Naive thymus-derived CD8-positive, alpha-beta T cell (primary cell): ENCODE measurements at regions not wholly inside any gene's neighbourhood (a gene's known extent, or its start where the extent isn't known, plus 50 kb on each side); places are given as distances from the start of the nearest gene placed in this dataset.
"Not testable (repeated sequence)": the region's sequence is repeated elsewhere in the genome, so short reads cannot be mapped to it uniquely, and the experiment has no call there.

Source experiments
- ATAC-seq, 2 donors: fragments of 150-1000 bp; cut with Tn5 transposase in 1 of 2; sonication (Bioruptor Pico), chemical (Tn5 transposase) in 1 of 2; 1 replicate in 1 of 2; 2 replicates in 1 of 2; pipeline ENCODE4 v1.10.0; 2021; ENCODE audit warnings: mild to moderate bottlenecking in 2 of 2, moderate library complexity in 2 of 2
- POLR2A ChIA-PET: fragments of 350-600 bp; sonication (Branson Sonifier 250); formaldehyde crosslinking; loops from one replicate; lab custom pipeline; 2021; ENCODE audit warnings: antibody characterized with exemption; lab: Charles Lee
- DNase-seq, 10 donors: peaks; one replicate each; pipeline versions ENCODE4 v3.0.0 to v3.0.0-alpha.2; 2020 to 2022
- H3K27ac Mint-ChIP-seq, 10 donors: one replicate each; pipeline ENCODE4 v1.8.0; 2020 to 2022; ENCODE audit warnings: mild to moderate bottlenecking in 10 of 10, mixed read lengths in 10 of 10, moderate library complexity in 4 of 10, inconsistent platforms in 1 of 10
- H3K27me3 Mint-ChIP-seq, 5 donors: one replicate each; pipeline ENCODE4 v1.8.0; 2021 to 2022; ENCODE audit warnings: mixed read lengths in 5 of 5
- H3K36me3 Mint-ChIP-seq, 3 donors: one replicate each; pipeline ENCODE4 v1.8.0; 2020 to 2022; ENCODE audit warnings: mixed read lengths in 3 of 3, mild to moderate bottlenecking in 2 of 3, inconsistent platforms in 1 of 3
- H3K4me1 Mint-ChIP-seq, 4 donors: one replicate each; pipeline ENCODE4 v1.8.0; 2021 to 2022; ENCODE audit warnings: mixed read lengths in 4 of 4
- H3K4me3 Mint-ChIP-seq, 10 donors: one replicate each; pipeline ENCODE4 v1.8.0; 2020 to 2022; ENCODE audit warnings: mild to moderate bottlenecking in 10 of 10, mixed read lengths in 10 of 10, moderate library complexity in 6 of 10, inconsistent platforms in 1 of 10
- H3K9me3 Mint-ChIP-seq, 9 donors: one replicate each; pipeline ENCODE4 v1.8.0; 2020 to 2022; ENCODE audit warnings: mixed read lengths in 9 of 9, mild to moderate bottlenecking in 3 of 9, inconsistent platforms in 1 of 9, moderate library complexity in 1 of 9

DNA sequence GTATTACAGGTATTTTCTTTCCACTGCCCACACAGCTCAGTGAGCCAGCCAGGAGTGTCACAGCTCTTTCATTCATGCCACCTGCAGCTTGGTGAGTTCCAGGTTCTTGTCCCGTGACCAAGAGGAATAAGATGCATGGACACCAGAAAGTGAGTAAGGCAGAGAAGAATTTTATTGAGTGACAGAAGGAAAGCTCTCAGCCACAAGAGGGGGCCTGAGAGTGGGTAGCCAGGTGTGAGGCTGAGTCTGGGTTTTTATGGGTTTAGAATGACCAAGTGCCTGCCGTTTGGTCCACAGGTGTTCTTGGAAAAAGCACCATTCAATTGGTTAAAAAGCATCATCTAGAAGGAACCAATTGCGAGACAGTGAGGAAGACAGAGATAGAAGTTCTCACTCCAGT, 1097.1 kb upstream of the SLC39A10 start:
- POLR2A ChIA-PET = no interaction called here
- no peak for ATAC-seq
- peaks cover 0 to 2% (median 0%) of the 10 kb centered on the region in 5 donors for H3K27me3 Mint-ChIP-seq

DNA sequence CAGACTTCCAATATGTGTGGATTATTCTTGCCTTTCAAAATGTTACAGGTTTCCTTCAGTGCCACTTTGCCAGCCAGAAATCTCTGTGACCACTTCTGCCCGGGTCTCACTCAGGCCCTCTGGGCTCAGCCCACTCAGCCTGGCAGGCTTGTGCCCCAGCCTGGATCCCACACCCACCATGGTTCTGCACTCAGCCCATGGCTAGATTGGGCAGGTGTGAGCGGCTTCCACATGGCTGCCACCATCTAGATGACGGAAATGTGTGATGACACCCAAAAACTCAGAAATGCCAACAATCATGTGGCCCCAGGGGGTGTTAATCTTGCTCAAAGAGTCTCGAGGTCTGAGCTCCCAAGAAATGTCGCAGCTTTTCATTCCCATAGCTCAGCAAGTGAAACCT, 1097.5 kb upstream of the SLC39A10 start:
- POLR2A ChIA-PET = no interaction called here
- peaks cover 0 to 2% (median 0%) of the 10 kb centered on the region in 5 donors for H3K27me3 Mint-ChIP-seq
- H3K4me1 Mint-ChIP-seq = no peaks in the 10 kb centered on the region
- H3K9me3 Mint-ChIP-seq = peaks cover 0 to 3% (median 0%) of the 10 kb centered on the region in 9 donors
- H3K4me3 Mint-ChIP-seq = no peak overlapping the region
- no peak for DNase-seq
- ATAC-seq = no peak
- H3K36me3 Mint-ChIP-seq = no peaks in the 10 kb centered on the region
- H3K27ac Mint-ChIP-seq = no peak overlapping the region

More for the DNA sequence above, 1097.1 kb upstream of the SLC39A10 start:
- Mint-ChIP-seq H3K9me3 (peaks cover 0 to 3% (median 0%) of the 10 kb centered on the region in 9 donors), H3K27ac (no peak overlapping the region), H3K36me3 (no peaks in the 10 kb centered on the region), H3K4me1 (no peaks in the 10 kb centered on the region), H3K4me3 (no peak overlapping the region)
- DNase-seq = no peak

- no peak overlapping the region for H3K27ac Mint-ChIP-seq
- H3K4me1 Mint-ChIP-seq = no peaks in the 10 kb centered on the region
- no peaks in the 10 kb centered on the region for H3K36me3 Mint-ChIP-seq
- H3K4me3 Mint-ChIP-seq = no peak overlapping the region
- no peak for ATAC-seq
- POLR2A ChIA-PET = no interaction called here
- peaks cover 0 to 3% (median 0%) of the 10 kb centered on the region in 9 donors for H3K9me3 Mint-ChIP-seq
- DNase-seq = no peak
- H3K27me3 Mint-ChIP-seq = peaks cover 0 to 4% (median 1%) of the 10 kb centered on the region in 5 donors
These were observed 1099.0 kb upstream of the SLC39A10 start for GRCh38 chr2:194557993-194558392.

- DNase-seq (no peak), ATAC-seq (no peak)
- POLR2A ChIA-PET = no interaction called here
- H3K27me3 Mint-ChIP-seq = peaks cover 0 to 4% (median 0%) of the 10 kb centered on the region in 5 donors
- H3K9me3 Mint-ChIP-seq = no peaks in the 10 kb centered on the region
- H3K4me1 Mint-ChIP-seq = no peaks in the 10 kb centered on the region
- no peak overlapping the region for H3K27ac Mint-ChIP-seq
- no peak overlapping the region for H3K4me3 Mint-ChIP-seq
- H3K36me3 Mint-ChIP-seq = no peaks in the 10 kb centered on the region
These were observed 1100.4 kb upstream of the SLC39A10 start for GRCh38 chr2:194556629-194557028.

DNA sequence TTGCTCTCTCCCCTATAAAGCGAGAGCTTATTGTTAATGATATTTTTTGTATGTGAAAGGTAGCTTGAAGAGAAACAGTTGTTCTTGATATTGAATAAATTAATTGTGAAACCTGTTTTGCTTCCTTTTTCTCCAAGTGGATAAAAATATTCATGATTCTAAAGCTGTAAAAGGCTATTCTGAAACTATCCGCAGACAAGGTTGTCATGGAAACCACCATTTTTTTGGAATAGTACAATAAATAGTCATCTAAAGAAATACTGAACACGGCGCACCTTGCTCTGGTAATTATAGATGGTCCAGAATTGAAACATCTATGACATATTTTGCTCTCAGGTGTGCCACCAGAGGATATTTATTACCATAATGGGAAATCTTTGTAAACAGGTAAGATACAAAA, 1103.0 kb upstream of the SLC39A10 start:
- H3K9me3 Mint-ChIP-seq = no peaks in the 10 kb centered on the region
- POLR2A ChIA-PET = no interaction called here
- ATAC-seq = no peak
- H3K36me3 Mint-ChIP-seq = no peaks in the 10 kb centered on the region
- no peak overlapping the region for H3K27ac Mint-ChIP-seq
- no peaks in the 10 kb centered on the region for H3K4me1 Mint-ChIP-seq
- no peak overlapping the region for H3K4me3 Mint-ChIP-seq
- peaks cover 0 to 4% (median 0%) of the 10 kb centered on the region in 5 donors for H3K27me3 Mint-ChIP-seq
- no peak for DNase-seq

- Mint-ChIP-seq H3K4me1 (no peaks in the 10 kb centered on the region), H3K9me3 (no peaks in the 10 kb centered on the region), H3K27ac (no peak overlapping the region), H3K36me3 (no peaks in the 10 kb centered on the region), H3K27me3 (peaks cover 0 to 4% (median 0%) of the 10 kb centered on the region in 5 donors), H3K4me3 (no peak overlapping the region)
- ATAC-seq (no peak), DNase-seq (no peak)
- POLR2A ChIA-PET = no interaction called here
These were observed 1106.3 kb upstream of the SLC39A10 start for GRCh38 chr2:194550702-194551101.

GRCh38 chr2:194549387-194549786, 1107.6 kb upstream of the SLC39A10 start:
- POLR2A ChIA-PET = no interaction called here
- Mint-ChIP-seq H3K4me1 (no peaks in the 10 kb centered on the region), H3K36me3 (no peaks in the 10 kb centered on the region), H3K9me3 (no peaks in the 10 kb centered on the region), H3K27me3 (peaks cover 0 to 4% (median 0%) of the 10 kb centered on the region in 5 donors), H3K4me3 (no peak overlapping the region), H3K27ac (no peak overlapping the region)
- DNase-seq = no peak
- no peak for ATAC-seq

DNA sequence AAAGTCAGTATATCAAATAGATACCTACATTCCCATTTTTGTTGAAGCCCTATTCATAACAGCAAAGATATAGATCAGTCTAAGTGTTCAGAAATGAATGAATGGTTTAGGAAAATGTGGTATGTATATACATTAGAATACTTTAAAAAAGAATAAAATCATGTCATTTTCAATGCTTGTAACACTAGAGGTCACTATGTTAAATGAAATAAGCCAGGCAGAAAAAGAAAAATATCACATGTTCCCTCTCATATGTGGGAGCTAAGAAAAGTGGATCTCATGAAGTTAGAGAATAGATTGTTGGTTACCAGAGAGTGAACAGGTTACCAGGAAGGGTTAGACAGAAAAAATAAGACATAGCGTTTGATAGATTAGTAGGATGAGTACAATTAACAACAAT, 1111.0 kb upstream of the SLC39A10 start:
- POLR2A ChIA-PET = no interaction called here
- Mint-ChIP-seq H3K4me1 (no peaks in the 10 kb centered on the region), H3K36me3 (peaks cover 0 to 11% (median 2%) of the 10 kb centered on the region in 3 donors), H3K9me3 (peaks cover 0 to 18% (median 0%) of the 10 kb centered on the region in 9 donors), H3K4me3 (no peak overlapping the region), H3K27me3 (peaks cover 0 to 9% (median 1%) of the 10 kb centered on the region in 5 donors), H3K27ac (peak overlapping the region in 1 of 10 donors; percentile 40)
- no peak for DNase-seq
- ATAC-seq = no peak

DNA sequence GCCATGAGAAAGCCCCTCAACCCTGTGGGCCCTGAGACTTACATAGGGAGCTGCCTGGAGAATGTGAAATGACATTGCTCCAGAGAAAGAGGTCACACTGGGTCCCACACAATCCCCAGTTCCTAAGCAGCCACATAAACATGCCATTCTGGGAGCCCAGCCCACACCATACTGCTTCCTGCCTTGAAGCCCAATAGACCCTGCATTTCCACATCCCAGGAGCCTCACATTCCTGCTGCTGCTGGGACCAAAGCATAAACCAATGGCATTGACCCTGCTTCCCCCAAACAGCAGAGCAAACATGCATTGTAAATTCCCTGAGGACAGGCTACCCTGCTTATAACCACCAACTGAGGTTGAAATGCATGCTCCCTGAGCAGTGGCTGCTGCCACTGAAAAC, 1117.6 kb upstream of the SLC39A10 start:
- peaks cover 0 to 11% (median 2%) of the 10 kb centered on the region in 3 donors for H3K36me3 Mint-ChIP-seq
- DNase-seq (no peak), ATAC-seq (no peak)
- peaks cover 0 to 18% (median 3%) of the 10 kb centered on the region in 9 donors for H3K9me3 Mint-ChIP-seq
- no peaks in the 10 kb centered on the region for H3K4me1 Mint-ChIP-seq
- peaks cover 0 to 16% (median 1%) of the 10 kb centered on the region in 5 donors for H3K27me3 Mint-ChIP-seq
- POLR2A ChIA-PET = no interaction called here
- H3K4me3 Mint-ChIP-seq = no peak overlapping the region
- no peak overlapping the region for H3K27ac Mint-ChIP-seq

- ATAC-seq = no peak
- no peaks in the 10 kb centered on the region for H3K4me1 Mint-ChIP-seq
These were observed 1130.9 kb upstream of the SLC39A10 start for GRCh38 chr2:194526121-194526520.

DNA sequence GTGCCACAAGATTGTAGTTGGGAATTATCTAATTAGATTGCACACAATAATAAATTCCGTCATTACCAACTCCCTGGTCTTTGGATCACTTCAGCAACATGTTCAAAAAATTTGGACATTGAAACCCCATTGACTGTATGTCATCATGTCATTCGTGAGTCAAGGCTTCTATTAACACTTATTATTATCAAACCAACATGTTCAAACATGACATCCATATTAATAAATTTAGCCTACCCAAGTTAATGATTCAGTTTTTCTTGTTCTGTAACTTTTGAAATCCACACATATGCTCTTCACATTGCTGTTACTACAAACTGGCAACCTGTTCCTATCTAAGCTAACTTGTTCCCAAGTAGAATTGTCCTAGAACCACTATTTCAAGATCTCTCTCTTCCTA, 1142.7 kb upstream of the SLC39A10 start:
- POLR2A ChIA-PET = no interaction called here

More at GRCh38 chr2:194526121-194526520, 1130.9 kb upstream of the SLC39A10 start:
- H3K4me3 Mint-ChIP-seq = no peak overlapping the region
- H3K36me3 Mint-ChIP-seq = no peaks in the 10 kb centered on the region
- no peak for DNase-seq
- POLR2A ChIA-PET = no interaction called here
- peaks cover 0 to 6% (median 0%) of the 10 kb centered on the region in 5 donors for H3K27me3 Mint-ChIP-seq
- no peaks in the 10 kb centered on the region for H3K9me3 Mint-ChIP-seq
- no peak overlapping the region for H3K27ac Mint-ChIP-seq

DNA sequence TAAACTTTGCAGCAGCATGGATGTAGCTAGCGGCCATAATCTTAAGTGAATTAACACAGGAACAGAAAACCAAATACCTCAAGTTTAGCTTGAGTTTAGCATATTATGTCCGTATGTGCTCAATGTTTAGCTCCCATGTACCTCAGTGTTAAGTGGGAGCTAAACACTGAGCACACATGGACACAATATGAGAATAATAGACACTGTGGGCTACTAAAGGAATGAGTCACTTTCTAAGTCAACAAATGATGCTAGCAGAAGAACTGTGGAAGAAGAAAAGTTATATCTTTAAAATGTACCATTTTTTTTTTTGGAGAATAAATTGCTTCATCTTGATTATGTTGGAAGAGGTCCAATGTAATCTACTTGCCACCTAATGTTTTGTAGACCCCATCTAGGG, 1146.0 kb upstream of the SLC39A10 start:
- ATAC-seq, H3K36me3 Mint-ChIP-seq, H3K9me3 Mint-ChIP-seq, POLR2A ChIA-PET, H3K4me3 Mint-ChIP-seq, H3K27ac Mint-ChIP-seq, H3K27me3 Mint-ChIP-seq, H3K4me1 Mint-ChIP-seq, DNase-seq: not testable (repeated sequence)

More for the DNA sequence above, 1142.7 kb upstream of the SLC39A10 start:
- DNase-seq = no peak
- H3K4me3 Mint-ChIP-seq = no peak overlapping the region
- no peak for ATAC-seq
- H3K9me3 Mint-ChIP-seq = peaks cover 0 to 9% (median 1%) of the 10 kb centered on the region in 9 donors
- H3K4me1 Mint-ChIP-seq = no peaks in the 10 kb centered on the region
- no peak overlapping the region for H3K27ac Mint-ChIP-seq
- no peaks in the 10 kb centered on the region for H3K36me3 Mint-ChIP-seq
- no peaks in the 10 kb centered on the region for H3K27me3 Mint-ChIP-seq

DNA sequence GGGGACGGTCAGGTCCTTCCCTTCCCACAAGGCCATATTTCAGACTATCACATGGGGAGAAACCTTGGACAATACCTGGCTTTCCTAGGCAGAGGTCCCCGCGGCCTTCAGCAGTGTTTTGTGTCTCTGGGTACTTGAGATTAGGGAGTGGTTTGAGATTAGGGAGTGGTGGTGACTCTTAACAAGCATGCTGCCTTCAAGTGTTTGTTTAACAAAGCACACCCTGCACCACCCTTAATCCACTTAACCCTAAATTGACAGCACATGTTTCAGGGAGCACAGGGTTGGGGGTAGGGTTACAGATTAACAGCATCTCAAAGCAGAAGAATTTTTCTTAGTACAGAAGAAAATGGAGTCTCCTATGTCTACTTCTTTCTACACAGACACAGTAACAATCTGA, 1152.2 kb upstream of the SLC39A10 start:
- H3K27ac Mint-ChIP-seq, H3K9me3 Mint-ChIP-seq, H3K4me3 Mint-ChIP-seq, DNase-seq, ATAC-seq, H3K4me1 Mint-ChIP-seq, POLR2A ChIA-PET, H3K27me3 Mint-ChIP-seq, H3K36me3 Mint-ChIP-seq: not testable (repeated sequence)

DNA sequence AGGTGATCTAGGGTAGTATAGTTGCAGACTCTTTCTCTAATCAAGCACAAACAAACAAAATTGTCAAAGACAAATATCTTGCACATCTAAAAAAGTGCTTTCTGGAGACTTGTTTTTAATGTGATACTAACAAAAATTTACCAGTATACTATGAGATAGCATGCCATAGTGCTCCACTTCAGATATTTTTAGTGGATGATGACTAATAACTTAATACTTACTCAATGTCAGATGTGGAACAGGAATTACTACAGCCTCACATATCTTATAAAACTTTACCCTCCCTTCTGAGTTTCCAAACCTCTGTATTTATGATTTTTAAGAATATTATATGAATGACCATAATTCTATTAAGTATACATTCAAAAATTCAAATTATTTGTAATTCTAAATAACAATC, 1162.0 kb upstream of the SLC39A10 start:
- H3K36me3 Mint-ChIP-seq = no peaks in the 10 kb centered on the region
- no peaks in the 10 kb centered on the region for H3K9me3 Mint-ChIP-seq
- H3K27me3 Mint-ChIP-seq = no peaks in the 10 kb centered on the region
- no peaks in the 10 kb centered on the region for H3K4me1 Mint-ChIP-seq
- POLR2A ChIA-PET = no interaction called here
- H3K27ac Mint-ChIP-seq = no peak overlapping the region
- ATAC-seq (no peak), DNase-seq (no peak)
- no peak overlapping the region for H3K4me3 Mint-ChIP-seq
